HG02885 (cell line): ENCODE measurements at regions not wholly inside any gene's neighbourhood (a gene's known extent, or its start where the extent isn't known, plus 50 kb on each side); places are given as distances from the start of the nearest gene placed in this dataset.
"Not testable (repeated sequence)": the region's sequence is repeated elsewhere in the genome, so short reads cannot be mapped to it uniquely, and the experiment has no call there.

Experiments used
- ATAC-seq: cut with Tn5 transposase; IDR thresholded peaks from one replicate; pipeline ENCODE4 v1.9.1; 2021; ENCODE audit warnings: mild to moderate bottlenecking; ENCODE audit not compliant: unreplicated experiment, poor library complexity

DNA sequence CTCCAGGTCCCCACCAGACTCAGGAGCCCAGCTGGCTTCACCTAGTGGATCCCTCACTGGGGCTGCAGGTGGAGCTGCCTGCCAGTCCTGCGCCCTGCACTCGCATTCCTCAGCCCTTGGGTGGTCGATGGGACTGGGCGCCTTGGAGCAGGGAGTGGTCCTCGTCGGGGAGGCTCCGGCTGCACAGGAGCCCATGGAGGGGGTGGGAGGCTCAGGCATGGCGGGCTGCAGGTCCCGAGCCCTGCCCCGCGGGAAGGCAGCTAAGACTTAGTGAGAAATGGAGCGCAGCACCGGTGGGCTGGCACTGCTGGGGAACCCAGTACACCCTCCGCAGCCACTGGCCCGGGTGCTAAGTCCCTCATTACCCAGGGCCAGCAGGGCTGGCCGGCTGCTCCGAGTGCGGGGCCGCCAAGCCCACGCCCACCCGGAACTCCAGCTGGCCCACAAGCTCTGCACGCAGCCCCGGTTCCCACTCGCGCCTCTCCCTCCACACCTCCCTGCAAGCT is 203.4 kb downstream of the DSC3 start:
- ATAC-seq, result not testable (repeated sequence)

DNA sequence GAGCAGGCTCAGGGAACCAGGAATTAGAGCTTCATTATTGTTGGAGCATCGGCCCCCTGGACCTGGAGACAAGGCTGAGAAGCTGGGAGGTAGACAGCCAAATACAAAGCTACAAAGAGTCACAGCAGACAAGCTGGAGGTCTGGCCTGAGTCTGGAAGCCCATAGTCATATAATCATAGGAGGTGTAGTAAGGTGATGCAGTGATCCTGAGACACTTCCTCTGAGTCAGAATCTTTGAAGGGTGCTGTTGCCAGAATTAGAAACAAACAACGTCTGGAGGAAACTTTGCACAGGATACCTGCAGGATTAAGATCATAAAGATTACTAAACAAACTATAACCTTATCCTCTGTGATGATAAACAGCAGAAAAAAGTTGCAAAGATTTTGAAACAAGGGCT is 213.8 kb downstream of the DSC3 start:
- ATAC-seq, result no peak

DNA sequence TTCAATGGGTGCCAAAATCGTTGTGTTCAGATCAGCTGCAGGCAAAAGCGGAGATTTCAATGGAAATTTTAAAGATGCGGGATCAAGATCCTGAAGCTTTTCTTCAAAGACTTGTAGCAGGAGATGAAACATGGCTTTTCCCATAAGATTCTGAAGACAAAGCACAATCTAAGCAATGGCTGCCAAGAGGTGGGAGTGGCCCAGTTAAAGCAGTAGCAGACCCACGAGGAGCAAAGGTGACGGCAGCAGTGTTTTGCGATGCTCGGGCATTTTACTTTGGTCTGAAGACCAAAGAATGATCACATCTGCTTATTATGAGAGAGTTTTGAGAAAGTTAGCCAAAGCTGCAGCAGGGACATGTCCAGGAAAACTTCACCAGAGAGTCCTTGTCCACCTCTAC is 222.9 kb downstream of the DSC3 start:
- ATAC-seq, result no peak

DNA sequence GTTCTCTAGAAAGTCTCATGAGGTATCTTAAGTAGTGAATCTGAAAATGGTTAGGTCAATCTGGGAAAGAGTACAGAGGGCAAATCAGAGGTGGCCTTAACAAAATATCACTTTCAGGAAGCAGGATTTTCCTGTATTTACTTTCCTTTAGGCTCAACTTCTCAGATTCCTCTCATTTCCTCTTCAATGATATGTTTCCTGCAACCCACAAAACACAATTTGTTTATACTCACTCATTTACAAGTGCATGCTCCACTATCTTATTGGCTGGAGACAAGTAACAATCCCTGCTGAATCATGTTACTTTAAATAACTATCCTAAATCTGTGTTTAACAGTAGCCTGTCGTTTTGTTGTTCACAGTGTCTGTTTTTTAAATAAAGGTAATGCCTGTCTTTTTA is 228.1 kb downstream of the DSC3 start:
- no peak for ATAC-seq

DNA sequence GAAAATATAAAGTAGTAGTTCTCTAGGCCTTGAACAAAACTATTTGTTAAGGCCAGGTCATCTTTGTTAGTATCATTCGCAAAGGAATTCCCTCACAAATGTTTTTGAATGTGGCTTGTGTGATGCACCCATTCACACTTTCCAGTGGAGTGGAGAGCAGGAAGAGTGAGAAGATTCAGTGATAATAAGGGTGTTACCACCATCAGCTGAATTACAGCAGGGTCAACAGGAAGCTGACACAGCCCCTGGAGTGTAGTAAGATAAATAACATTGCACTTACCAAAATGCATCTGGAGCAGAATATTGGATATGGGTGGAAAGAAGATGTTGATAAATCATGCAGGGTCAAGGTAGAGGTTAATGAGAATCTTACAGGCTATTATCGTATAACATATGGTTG is 231.0 kb downstream of the DSC3 start:
- ATAC-seq, result no peak

DNA sequence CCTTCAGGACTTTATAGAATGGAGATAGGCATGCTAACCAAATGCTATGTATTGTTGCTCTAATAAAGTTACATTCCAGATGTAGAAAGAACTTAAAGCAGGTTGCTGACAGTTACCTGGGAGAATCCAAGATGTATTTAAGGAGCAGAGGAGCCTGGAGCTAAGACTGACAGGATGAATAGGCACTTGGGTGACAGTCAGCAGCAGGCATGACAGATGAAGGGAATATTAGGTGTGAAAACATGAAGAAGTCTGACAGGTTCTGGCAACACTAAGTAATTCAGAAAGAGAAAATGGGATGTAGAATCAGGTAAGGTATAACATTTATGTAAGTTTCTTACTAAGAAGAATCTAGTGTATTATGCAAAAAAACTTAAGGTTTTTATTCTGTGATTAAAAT is 232.0 kb downstream of the DSC3 start:
- ATAC-seq, result no peak

DNA sequence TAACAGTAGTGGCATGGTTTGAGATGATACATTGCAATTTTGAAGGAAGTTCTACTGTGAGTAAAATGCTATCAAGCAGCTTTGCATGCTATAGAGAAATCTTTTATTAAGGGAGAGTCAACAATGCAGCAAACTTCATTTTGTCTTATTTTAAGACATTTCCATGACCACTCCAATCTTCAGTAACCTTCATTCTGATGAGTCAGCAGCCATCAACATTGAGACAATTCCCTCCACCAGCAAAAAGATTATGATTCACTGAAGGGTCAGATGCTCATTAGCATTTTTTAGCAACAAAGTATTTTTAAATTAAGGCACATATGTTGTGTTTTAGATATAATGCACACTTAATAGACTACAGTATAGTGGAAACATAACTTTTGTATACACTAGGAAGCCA is 235.7 kb downstream of the DSC3 start:
- no peak for ATAC-seq

DNA sequence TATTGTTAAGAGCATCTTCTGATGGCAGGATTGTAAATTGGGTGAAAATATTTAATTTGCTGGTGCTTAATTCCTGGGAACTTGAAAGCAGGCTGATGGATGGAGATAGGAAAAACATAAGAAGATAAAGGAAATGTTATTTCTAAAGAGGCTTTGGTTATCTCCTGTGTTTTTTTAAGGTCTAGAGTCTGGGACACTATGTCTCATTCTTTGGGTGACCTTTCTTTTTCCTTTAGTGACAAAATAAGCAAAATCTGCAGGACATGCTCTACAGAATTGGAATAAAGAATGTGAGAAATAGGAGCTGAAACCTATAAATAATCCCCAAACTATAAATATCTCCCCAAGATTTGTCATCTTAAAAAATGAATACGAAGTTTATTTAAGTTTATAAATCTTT is 241.7 kb downstream of the DSC3 start:
- ATAC-seq, result no peak

DNA sequence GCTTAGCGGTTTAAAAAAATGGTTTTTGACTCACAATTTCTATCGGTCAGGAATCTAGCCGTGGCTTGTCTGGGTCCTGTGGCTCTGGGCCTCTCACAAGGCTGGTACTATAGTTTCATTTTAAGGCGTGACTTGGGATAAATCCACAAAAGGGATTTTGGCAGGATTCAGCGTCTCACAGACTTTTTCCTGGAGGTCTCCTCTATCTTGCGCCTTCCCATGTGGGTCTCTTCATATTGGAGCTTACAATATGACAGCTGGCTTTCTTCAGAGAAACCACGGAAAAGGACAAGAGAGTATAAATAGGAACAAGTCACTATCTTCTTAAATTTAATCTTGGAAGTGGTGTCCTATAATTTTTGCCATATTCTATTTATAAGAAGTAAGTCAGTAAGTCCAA is 250.5 kb downstream of the DSC3 start:
- ATAC-seq, result no peak

DNA sequence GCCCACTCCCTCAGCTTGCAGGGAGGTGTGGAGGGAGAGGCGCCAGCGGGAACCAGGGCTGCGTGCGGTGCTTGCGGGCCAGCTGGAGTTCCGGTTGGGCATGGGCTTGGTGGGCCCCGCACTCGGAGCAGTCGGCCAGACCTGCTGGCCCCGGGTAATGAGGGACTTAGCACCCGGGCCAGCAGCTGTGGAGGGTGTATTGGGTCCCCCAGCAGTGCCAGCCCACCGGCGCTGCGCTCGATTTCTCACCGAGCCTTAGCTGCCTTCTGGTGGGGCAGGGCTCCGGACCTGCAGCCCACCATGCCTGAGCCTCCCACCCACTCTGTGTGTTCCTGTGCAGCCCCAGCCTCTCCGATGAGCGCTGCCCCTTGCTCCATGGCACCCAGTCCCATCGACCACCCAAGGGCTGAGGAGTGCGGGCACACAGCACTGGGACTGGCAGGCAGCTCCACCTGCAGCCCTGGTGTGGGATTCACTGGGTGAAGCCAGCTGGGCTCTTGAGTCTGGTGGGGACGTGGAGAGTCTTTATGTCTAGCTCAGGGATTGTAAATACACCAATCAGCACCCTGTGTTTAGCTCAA is 254.0 kb downstream of the DSC3 start:
- not testable (repeated sequence) for ATAC-seq

DNA sequence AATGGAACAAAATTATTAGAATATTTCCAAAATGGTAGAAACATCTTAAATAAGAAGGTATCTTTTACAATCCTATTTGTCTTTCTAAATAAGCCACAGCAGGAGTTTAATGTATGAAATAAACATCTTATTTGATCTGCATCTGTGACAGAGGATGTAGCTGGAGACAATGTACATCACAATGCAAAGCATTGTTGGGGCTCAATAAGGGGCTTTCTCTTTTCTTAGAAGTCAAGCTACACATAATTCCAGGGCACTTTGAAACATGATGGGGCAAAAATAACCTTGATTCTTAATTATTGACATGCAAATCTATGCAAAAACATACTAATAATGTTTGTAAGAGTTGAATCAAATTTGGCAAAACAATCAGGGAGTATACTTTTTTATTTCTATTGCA is 255.1 kb downstream of the DSC3 start:
- ATAC-seq, result no peak

DNA sequence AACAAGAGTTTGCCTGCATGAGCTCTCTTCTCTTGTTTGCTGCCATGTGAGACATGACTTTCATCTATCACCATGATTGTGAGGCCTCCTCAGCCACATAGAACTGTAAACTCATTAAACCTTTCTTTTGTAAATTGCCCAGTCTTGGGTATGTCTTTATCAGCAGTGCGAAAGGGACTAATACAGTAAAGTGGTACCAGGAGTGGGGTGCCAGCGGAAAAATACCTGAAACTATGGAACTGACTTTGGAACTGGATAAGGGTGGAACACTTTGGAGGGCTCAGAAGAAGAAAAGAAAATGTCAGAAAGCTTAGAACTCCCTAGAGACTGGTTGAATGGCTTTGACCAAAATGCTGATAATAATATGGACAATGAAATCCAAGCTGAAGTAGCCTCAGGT is 260.9 kb downstream of the DSC3 start:
- no peak for ATAC-seq

DNA sequence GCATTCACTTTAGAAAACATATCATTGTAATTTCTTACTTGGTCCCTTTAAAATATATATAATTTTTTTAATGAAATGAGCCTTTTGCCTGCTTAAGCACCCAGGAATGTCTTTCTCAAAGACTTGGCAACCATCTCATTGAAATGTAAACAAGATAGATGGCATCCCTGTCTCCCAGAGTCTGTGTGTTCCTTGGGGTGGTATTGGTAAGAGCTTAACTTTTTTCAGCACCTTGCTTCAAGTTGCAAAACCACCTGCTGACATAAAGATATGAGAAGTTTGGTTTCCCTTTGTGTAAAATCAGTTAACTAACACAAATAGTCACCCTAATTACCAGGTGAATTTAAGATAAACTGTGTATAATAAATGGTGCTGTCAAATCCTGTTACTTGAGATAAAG is 266.9 kb downstream of the DSC3 start:
- ATAC-seq, result no peak

DNA sequence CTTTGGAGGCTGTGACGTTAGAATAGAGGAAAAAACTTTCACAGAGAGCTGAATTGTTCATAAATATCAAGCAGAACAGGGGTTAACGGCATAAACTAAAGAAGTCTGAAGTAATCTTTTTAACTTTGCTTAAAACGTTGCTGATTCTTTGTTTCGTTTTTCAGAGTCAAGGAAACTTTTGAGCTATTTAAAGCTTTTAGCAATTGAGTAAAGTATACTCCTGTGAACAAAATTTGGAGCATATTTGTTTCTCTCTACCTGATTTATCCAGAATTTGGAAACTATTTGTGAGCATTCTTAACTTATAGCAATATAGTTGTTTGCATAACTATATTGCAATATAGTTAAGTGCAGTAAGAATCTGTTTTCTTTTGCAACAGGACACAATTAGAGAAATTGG is 270.4 kb downstream of the DSC3 start:
- not testable (repeated sequence) for ATAC-seq

DNA sequence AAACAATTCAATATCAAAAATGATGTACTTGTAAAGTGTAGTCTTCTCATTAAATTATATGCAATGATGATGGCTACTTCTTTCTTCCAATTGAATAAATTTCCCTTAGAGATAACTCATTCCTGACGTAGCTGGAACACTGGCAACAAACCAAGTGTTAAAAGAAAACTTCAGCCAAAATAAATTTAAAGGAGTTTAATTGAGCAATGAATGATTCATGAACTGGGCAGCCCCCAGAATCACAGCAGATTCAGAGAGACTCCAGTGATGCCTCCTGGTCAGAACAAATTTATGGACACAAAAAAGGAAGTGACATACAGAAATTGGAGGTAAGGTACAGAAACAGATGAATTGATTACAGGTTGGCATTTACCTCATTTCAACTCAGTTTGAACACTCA is 276.5 kb downstream of the DSC3 start:
- no peak for ATAC-seq

DNA sequence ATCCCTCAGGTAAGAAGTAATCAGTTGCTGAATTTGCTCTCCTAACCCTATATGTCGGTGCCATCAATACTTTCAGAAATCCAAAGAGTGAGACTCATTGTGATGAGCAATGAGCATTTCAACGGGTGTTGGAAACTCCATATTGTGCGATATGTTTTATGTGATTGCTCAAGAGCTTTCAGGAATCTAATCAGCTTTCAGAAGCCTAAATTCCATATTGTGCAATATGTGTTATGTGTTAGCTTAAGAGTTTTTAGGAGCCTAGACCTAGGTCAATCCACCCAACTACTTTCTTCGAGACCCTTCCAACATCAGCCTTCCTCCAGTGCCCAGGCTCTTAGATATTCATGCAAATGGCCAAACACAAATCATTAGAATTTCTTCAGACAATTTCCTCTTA is 277.3 kb downstream of the DSC3 start:
- no peak for ATAC-seq

DNA sequence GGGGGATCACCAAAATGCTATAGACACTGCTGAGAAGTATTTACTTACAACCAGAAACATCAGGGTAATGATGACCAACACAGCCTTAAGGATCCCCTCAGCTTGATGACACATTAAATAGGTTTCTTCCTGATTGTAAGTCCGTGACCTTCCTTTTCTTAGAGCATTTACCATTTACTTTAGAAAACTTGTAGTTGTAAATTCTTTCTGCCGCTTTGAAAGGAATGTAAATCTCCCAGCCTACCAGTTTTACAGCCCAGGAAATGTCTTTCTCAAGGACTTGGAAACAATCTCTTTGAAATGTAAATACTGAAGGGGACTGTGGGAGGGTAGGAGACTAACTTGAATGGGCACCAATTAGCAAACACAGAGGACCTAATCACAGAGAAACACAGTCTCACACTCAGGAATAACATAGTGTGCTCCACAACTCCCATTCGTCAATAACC is 278.6 kb downstream of the DSC3 start:
- no peak for ATAC-seq

DNA sequence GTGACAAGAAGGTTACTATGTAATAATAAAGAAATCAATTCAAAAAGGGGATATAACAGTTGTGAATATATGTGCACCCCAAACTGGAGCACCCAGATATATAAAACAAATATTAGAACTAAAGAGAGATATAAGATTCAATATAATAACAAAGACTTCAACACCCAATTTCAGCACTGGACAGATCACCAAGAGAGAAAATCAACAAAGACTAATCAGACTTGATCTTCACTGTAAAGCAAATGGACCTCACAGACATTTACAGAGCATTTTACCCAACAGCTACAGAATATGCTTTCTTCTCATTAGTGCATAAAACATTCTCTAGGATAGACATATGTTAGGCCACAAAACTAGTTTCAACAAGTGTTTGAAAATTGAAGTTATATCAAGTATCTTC is 287.7 kb downstream of the DSC3 start:
- no peak for ATAC-seq

DNA sequence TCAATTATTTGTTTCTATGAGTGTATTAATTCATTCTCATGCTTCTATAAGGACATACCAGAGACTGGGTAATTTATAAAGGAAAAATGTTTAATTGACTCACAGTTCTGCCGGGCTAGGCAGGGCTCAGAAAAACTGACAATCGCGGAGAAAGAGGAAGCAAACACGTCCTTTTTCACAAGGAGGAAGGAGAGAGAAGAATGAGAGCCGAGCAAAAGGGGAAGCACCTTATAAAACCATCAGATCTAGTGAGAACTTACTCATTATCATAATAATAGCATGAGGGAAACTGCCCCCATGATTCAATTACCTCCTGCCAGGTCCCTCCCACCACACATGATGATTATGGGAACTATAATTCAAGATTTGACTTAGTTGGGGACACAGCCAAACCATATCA is 294.0 kb downstream of the DSC3 start:
- ATAC-seq, result no peak

DNA sequence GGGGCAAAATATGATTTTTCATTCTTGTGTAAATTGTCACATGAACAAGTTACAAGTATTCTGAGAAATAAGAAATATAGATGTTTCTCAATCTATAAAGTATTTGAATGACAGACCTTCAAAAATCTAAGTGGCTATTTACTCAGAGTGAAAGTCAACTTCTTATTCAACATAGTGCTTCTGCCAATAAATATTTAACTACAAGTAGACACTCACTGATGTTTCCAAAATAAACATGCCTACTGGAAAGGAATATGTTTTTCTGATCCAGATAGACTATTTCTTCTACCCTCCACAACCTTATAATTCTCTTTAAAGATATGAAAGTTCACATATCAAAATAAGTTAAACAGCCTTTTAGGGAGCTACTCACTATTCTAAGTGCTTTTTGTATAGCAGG is 296.3 kb downstream of the DSC3 start:
- no peak for ATAC-seq

DNA sequence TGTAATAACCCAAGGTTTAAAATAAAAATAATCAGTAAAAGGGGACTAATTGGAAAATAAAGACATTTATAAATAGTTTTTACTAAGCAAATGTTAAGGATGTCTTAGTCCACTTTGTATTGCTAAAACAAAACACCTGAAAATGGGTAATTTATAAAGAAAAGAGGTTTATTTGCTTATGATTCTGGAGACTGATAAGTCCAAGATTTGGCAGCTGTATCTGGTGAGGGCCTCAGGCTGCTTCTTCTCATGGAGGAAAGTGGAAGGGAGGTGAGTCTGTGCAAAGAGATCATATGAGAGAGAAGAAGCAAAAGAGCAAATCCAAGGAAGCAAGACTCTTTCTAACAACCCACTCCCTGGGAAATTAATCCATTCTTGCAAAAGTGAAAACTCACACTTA is 299.5 kb downstream of the DSC3 start:
- no peak for ATAC-seq

DNA sequence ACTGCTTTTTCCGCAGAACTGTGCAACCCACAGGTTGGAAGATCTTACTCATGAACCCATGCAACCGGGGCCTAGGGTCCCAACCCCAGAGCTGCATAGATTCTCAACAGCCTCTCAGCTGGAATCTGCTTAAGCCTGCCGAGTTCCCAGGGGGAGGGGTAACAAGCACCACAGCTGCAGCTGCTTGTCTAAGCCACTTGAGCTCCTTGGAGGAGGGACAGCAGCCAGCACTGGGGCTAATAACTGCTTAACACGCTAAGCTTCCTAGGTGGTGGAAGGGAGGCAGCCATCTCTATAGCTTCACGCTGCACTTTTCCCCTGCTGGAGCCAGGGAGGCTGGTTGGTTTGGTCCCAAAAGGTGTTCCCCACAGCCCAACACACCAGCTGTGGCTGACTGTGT is 311.6 kb downstream of the DSC3 start:
- no peak for ATAC-seq

DNA sequence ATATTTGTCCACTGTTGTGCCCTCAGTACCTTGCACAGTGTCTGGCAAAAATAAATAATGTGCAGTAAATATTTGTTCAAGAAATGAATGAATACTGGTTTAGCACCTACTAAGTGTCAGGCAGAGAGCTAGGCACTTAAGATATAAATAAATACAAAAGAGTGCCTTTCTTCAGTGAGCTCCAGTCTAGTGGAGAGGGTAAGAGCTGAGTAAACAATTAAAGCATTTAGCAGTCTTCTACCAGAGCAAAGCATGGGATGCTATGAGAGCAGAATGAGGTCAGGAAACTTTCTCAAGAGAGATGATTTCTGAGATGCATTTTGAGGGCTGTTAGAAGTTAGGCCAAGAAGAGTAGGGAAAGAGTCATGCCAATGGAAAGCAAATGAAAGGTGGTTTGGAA is 314.7 kb downstream of the DSC3 start:
- no peak for ATAC-seq
